GM12878 (cell line): ENCODE measurements at regions not wholly inside any gene's neighbourhood (a gene's known extent, or its start where the extent isn't known, plus 50 kb on each side); places are given as distances from the start of the nearest gene placed in this dataset.

Source experiments
- ATAC-seq: fragments of 200-7000 bp; cut with Tn5 transposase; 3 replicates; pipeline ENCODE4 v1.9.1; 2020; ENCODE audit warnings: mild to moderate bottlenecking, moderate library complexity
- BruUV-seq: library from RNA; stranded (reverse); fragments of 400-500 nt; replicated peaks from 2 replicates; lab custom pipeline; 2021; lab: Mats Ljungman, UMichigan
- CTCF ChIA-PET: fragments of 300-600 bp; sonication (Branson Sonifier 250); formaldehyde crosslinking; extraction: SDS; loops from one replicate; lab custom pipeline; 2021; ENCODE audit warnings: inconsistent platforms; lab: Yijun Ruan, JAX
- POLR2A ChIA-PET: fragments of 350-600 bp; formaldehyde crosslinking; extraction: SDS; loops from one replicate; lab custom pipeline; 2021; ENCODE audit warnings: inconsistent platforms; lab: Charles Lee
- RAD21 ChIA-PET: fragments of 300-600 bp; sonication (Branson Sonifier 250); formaldehyde crosslinking; loops from one replicate; lab custom pipeline; 2023; ENCODE audit warnings: antibody characterized with exemption; ENCODE audit not compliant: unreplicated experiment; lab: Charles Lee
- SMC1A ChIA-PET: fragments of 300-600 bp; sonication (Branson Sonifier 250); formaldehyde crosslinking; loops from one replicate; lab custom pipeline; 2023; ENCODE audit not compliant: unreplicated experiment, uncharacterized antibody; lab: Charles Lee
- DNase-seq: peaks from one replicate; pipeline ENCODE4 v3.0.0-alpha.2; 2011; ENCODE audit warnings: low read depth, low spot score
- FAIRE-seq: peaks from 3 replicates; lab custom pipeline; 2011; peaks lifted over from hg19 to GRCh38; lab: Jason Lieb, UNC
- H2AFZ ChIP-seq: 2 replicates; pipeline ENCODE4 v1.6.0; 2011; ENCODE audit warnings: low read depth, low read length, control low read depth; ENCODE audit not compliant: control insufficient read depth
- H3K27ac ChIP-seq: 2 replicates; pipeline ENCODE4 v1.5.1; 2011; ENCODE audit warnings: control low read depth; ENCODE audit not compliant: control insufficient read depth, insufficient read depth
- H3K27me3 ChIP-seq, 2 experiments: replicated peaks in 1 of 2; 2 replicates each; pipeline versions ENCODE4 v1.6.0 to v1.6.1; 2011; ENCODE audit warnings: low read length in 1 of 2; ENCODE audit not compliant: control insufficient read depth in 2 of 2, insufficient read depth in 2 of 2
- H3K36me3 ChIP-seq, 2 experiments: 2 replicates each; pipeline ENCODE4 v1.5.1; 2011; ENCODE audit warnings: low read length in 1 of 2; ENCODE audit not compliant: control insufficient read depth in 2 of 2, insufficient read depth in 2 of 2
- H3K4me1 ChIP-seq: 2 replicates; pipeline ENCODE4 v1.6.1; 2011; ENCODE audit warnings: mild to moderate bottlenecking, low read length, moderate library complexity, mixed read lengths; ENCODE audit not compliant: control insufficient read depth, insufficient read depth
- H3K4me2 ChIP-seq: 2 replicates; pipeline ENCODE4 v1.6.0; 2011; ENCODE audit warnings: control low read depth; ENCODE audit not compliant: control insufficient read depth, insufficient read depth
- H3K4me3 ChIP-seq: fragments of 200-600 bp; sonication (generic); 2 replicates; pipeline ENCODE4 v1.5.1; 2016
- H3K79me2 ChIP-seq: 2 replicates; pipeline ENCODE4 v1.6.0; 2011; ENCODE audit warnings: low read length; ENCODE audit not compliant: control insufficient read depth, insufficient read depth
- H3K9ac ChIP-seq: 2 replicates; pipeline ENCODE4 v1.8.0; 2011; ENCODE audit warnings: low read length, control low read depth, mixed read lengths; ENCODE audit not compliant: control insufficient read depth, insufficient read depth
- H3K9me3 ChIP-seq: replicated peaks from 3 replicates; pipeline ENCODE4 v1.5.1; 2011; ENCODE audit warnings: mild to moderate bottlenecking, low read length; ENCODE audit not compliant: control insufficient read depth, insufficient read depth
- H4K20me1 ChIP-seq: 2 replicates; pipeline ENCODE4 v1.6.0; 2011; ENCODE audit not compliant: control insufficient read depth, insufficient read depth
- BACH1 ChIP-seq: fragments of 450-650 bp; IDR thresholded peaks from 2 replicates; pipeline ENCODE4 v1.6.1; 2017; ENCODE audit warnings: mild to moderate bottlenecking, borderline replicate concordance
- BCL3 ChIP-seq: IDR thresholded peaks from 2 replicates; pipeline ENCODE4 v1.6.1; 2011; ENCODE audit warnings: borderline replicate concordance, low read depth, mild to moderate bottlenecking, moderate library complexity, low read length; ENCODE audit not compliant: insufficient read depth, poor library complexity, severe bottlenecking
- BCLAF1 ChIP-seq: fragments of 450-650 bp; IDR thresholded peaks from 2 replicates; pipeline ENCODE4 v1.6.1; 2017; ENCODE audit warnings: antibody characterized with exemption, mild to moderate bottlenecking, moderate library complexity
- E2F4 ChIP-seq: IDR thresholded peaks from 2 replicates; pipeline ENCODE4 v1.6.1; 2012; ENCODE audit warnings: low read depth, low read length, improper control_type of control experiment
- EZH2 ChIP-seq: IDR thresholded peaks from 2 replicates; pipeline ENCODE4 v1.6.1; 2012; ENCODE audit warnings: low read depth, mild to moderate bottlenecking, control low read depth, inconsistent platforms, low read length, borderline replicate concordance; ENCODE audit not compliant: control insufficient read depth
- IRF4 ChIP-seq: IDR thresholded peaks from 2 replicates; pipeline ENCODE4 v1.6.1; 2011; ENCODE audit warnings: low read depth, low read length
- MAX ChIP-seq: IDR thresholded peaks from 2 replicates; pipeline ENCODE4 v1.6.1; 2012; ENCODE audit warnings: low read depth, low read length, improper control_type of control experiment
- MXI1 ChIP-seq: fragments of 150-350 bp; IDR thresholded peaks from 2 replicates; pipeline ENCODE4 v1.6.1; 2011; ENCODE audit warnings: low read depth, mild to moderate bottlenecking, inconsistent platforms, low read length, improper control_type of control experiment
- PAX5 ChIP-seq: IDR thresholded peaks from 2 replicates; pipeline ENCODE4 v1.6.1; 2011; ENCODE audit warnings: low read depth, low read length, borderline replicate concordance
- RAD51 ChIP-seq: fragments of 450-650 bp; IDR thresholded peaks from 2 replicates; pipeline ENCODE4 v1.6.1; 2016; ENCODE audit warnings: moderate library complexity, mild to moderate bottlenecking, inconsistent platforms
- SIN3A ChIP-seq: IDR thresholded peaks from 2 replicates; pipeline ENCODE4 v1.6.1; 2012; ENCODE audit warnings: low read depth, low read length, improper control_type of control experiment
- SMAD1 ChIP-seq: fragments of 450-650 bp; IDR thresholded peaks from 2 replicates; pipeline ENCODE4 v1.6.1; 2018; ENCODE audit warnings: mild to moderate bottlenecking, low read depth; ENCODE audit not compliant: partially characterized antibody
- SMAD5 ChIP-seq: IDR thresholded peaks from 2 replicates; pipeline ENCODE4 v1.6.1; 2016; ENCODE audit warnings: antibody characterized with exemption, low read depth
- SMC3 ChIP-seq: IDR thresholded peaks from 2 replicates; pipeline ENCODE4 v1.6.1; 2011; ENCODE audit warnings: low read length, improper control_type of control experiment, borderline replicate concordance
- STAT1 ChIP-seq: fragments of 450-650 bp; conservative IDR thresholded peaks from 2 replicates; pipeline ENCODE4 v1.6.1; 2014; ENCODE audit warnings: antibody characterized with exemption, mild to moderate bottlenecking
- ZNF24 ChIP-seq: fragments of 450-650 bp; IDR thresholded peaks from 2 replicates; pipeline ENCODE4 v1.6.1; 2017; ENCODE audit warnings: antibody characterized with exemption, mild to moderate bottlenecking
- WGBS: methylation state at CpG from one replicate; pipeline ENCODE4 v1.1.6; 2016; ENCODE audit warnings: low lambda C conversion rate; ENCODE audit not compliant: insufficient replicate concordance, insufficient coverage; ENCODE audit errors: missing lambda C conversion rate; 5-methylcytosine and 5-hydroxymethylcytosine counted together
- in situ Hi-C: fragments of 300-500 bp; cut with MboI; formaldehyde crosslinking; loops from 9 replicates; pipeline ENCODE4 v1.14.3; 2018; ENCODE audit warnings: mixed read lengths
- intact Hi-C: fragments of 100-400 bp; cut with micrococcal nuclease; formaldehyde crosslinking; loops from one replicate; pipeline ENCODE4 v1.14.2; 2022; ENCODE audit not compliant: unreplicated experiment

- TF ChIP-seq BCLAF1 (no peak), SIN3A (no peak), BACH1 (no peak), PAX5 (no peak)
These were observed 1218.3 kb downstream of the BRD1 start (continued) for GRCh38 chr22:48609279-48609865.

GRCh38 chr22:48607901-48608662, 1219.6 kb downstream of the BRD1 start:
- no peak for ATAC-seq
- H3K9ac ChIP-seq: no peak overlapping the region
- H3K27me3 ChIP-seq: no peaks in the 10 kb centered on the region
- 24% methylated on average over 23 of the region's 23 CpGs for WGBS
- ChIA-PET CTCF (no interaction called here), RAD21 (no interaction called here), POLR2A (no interaction called here), SMC1A (no interaction called here)
- H3K4me3 ChIP-seq: no peak overlapping the region
- no peaks in the 10 kb centered on the region for H3K36me3 ChIP-seq
- H4K20me1 ChIP-seq: no peaks in the 10 kb centered on the region
- in situ Hi-C loops (no loop called here), intact Hi-C loops (no loop called here)
- no TSS peak for BruUV-seq
- DNase-seq: no peak
- H2AFZ ChIP-seq: no peak overlapping the region
- no peaks in the 10 kb centered on the region for H3K79me2 ChIP-seq
- no peaks in the 10 kb centered on the region; the same call in 2 of the 3 replicates for H3K9me3 ChIP-seq
- H3K4me2 ChIP-seq: no peak overlapping the region
- H3K27ac ChIP-seq: no peak overlapping the region
- H3K4me1 ChIP-seq: no peaks in the 10 kb centered on the region
- no peak for FAIRE-seq
- TF ChIP-seq EZH2 (no peak), E2F4 (no peak), SMAD1 (no peak), RAD51 (no peak), MAX (no peak), ZNF24 (no peak), BCL3 (no peak), MXI1 (no peak), IRF4 (no peak), SMAD5 (no peak), SMC3 (no peak), STAT1 (no peak)
